PC-9 (cell line): ENCODE measurements at regions not wholly inside any gene's neighbourhood (a gene's known extent, or its start where the extent isn't known, plus 50 kb on each side); places are given as distances from the start of the nearest gene placed in this dataset.

Experiments
- BruUV-seq: library from RNA; stranded (reverse); fragments of 400-500 nt; replicated peaks from 2 replicates; lab custom pipeline; 2021; lab: Mats Ljungman, UMichigan
- CTCF ChIA-PET: fragments of 300-600 bp; sonication (Branson Sonifier 250); formaldehyde crosslinking; loops from one replicate; lab custom pipeline; 2022; ENCODE audit warnings: antibody characterized with exemption; lab: Charles Lee
- POLR2A ChIA-PET: fragments of 300-600 bp; sonication (Branson Sonifier 250); formaldehyde crosslinking; loops from one replicate; lab custom pipeline; 2022; ENCODE audit warnings: antibody characterized with exemption; ENCODE audit not compliant: unreplicated experiment; lab: Charles Lee
- DNase-seq, 2 experiments: peaks; one replicate each; pipeline versions ENCODE4 v3.0.0 to v3.0.0-alpha.2; 2015 to 2022; ENCODE audit warnings: mixed read lengths in 1 of 2
- H2AFZ ChIP-seq: fragments of 200-600 bp; sonication (generic); 2 replicates; pipeline ENCODE4 v1.8.1; 2017; ENCODE audit warnings: antibody characterized with exemption
- H3F3A ChIP-seq: fragments of 200-600 bp; sonication (generic); 2 replicates; pipeline ENCODE4 v1.8.1; 2017; ENCODE audit warnings: antibody characterized with exemption, mild to moderate bottlenecking, low read depth; ENCODE audit not compliant: insufficient read depth
- H3K27ac ChIP-seq: fragments of 200-600 bp; sonication (generic); 2 replicates; pipeline ENCODE4 v1.6.1; 2016; ENCODE audit warnings: mixed run types
- H3K27me3 ChIP-seq: fragments of 200-600 bp; sonication (generic); 2 replicates; pipeline ENCODE4 v1.6.1; 2016; ENCODE audit warnings: low read depth, mixed run types; ENCODE audit not compliant: insufficient read depth
- H3K36me3 ChIP-seq: fragments of 200-600 bp; sonication (generic); 2 replicates; pipeline ENCODE4 v1.6.1; 2016; ENCODE audit warnings: low read depth, mixed run types
- H3K4me1 ChIP-seq: fragments of 200-600 bp; sonication (generic); replicated peaks from 2 replicates; pipeline ENCODE4 v1.6.1; 2016; ENCODE audit warnings: mixed run types; ENCODE audit not compliant: insufficient read depth
- H3K4me2 ChIP-seq: fragments of 200-600 bp; sonication (generic); 2 replicates; pipeline ENCODE4 v1.6.1; 2017; ENCODE audit warnings: mixed run types
- H3K4me3 ChIP-seq: fragments of 200-600 bp; sonication (generic); 2 replicates; pipeline ENCODE4 v1.6.1; 2016; ENCODE audit warnings: mixed run types
- H3K79me2 ChIP-seq: fragments of 200-600 bp; sonication (generic); 2 replicates; pipeline ENCODE4 v1.6.1; 2017; ENCODE audit warnings: low read depth, mixed run types
- H3K9me2 ChIP-seq: fragments of 200-600 bp; sonication (generic); 2 replicates; pipeline ENCODE4 v1.8.1; 2017; ENCODE audit warnings: mild to moderate bottlenecking; ENCODE audit not compliant: insufficient read depth
- H3K9me3 ChIP-seq: fragments of 200-600 bp; sonication (generic); 2 replicates; pipeline ENCODE4 v1.8.1; 2016; ENCODE audit warnings: low read depth; ENCODE audit not compliant: insufficient read depth
- H4K20me1 ChIP-seq: fragments of 200-600 bp; sonication (generic); 2 replicates; pipeline ENCODE4 v1.8.1; 2017; ENCODE audit not compliant: insufficient read depth
- CTCF ChIP-seq: fragments of 200-600 bp; sonication (generic); conservative IDR thresholded peaks from 2 replicates; pipeline ENCODE4 v1.6.1; 2017; ENCODE audit warnings: mixed run types, antibody characterized with exemption, mild to moderate bottlenecking, moderate library complexity
- EZH2 ChIP-seq: fragments of 200-600 bp; sonication (generic); IDR thresholded peaks from 2 replicates; pipeline ENCODE4 v1.8.0; 2017; ENCODE audit warnings: antibody characterized with exemption, low read depth
- intact Hi-C: fragments of 100-400 bp; cut with micrococcal nuclease; formaldehyde crosslinking; loops from one replicate; pipeline ENCODE4 v1.10.0; 2022; ENCODE audit not compliant: unreplicated experiment

GRCh38 chr4:1530356-1530755, 124.1 kb upstream of the NKX1-1 start:
- BruUV-seq: no TSS peak
- Histone ChIP-seq H3K79me2 (no peaks in the 10 kb centered on the region), H3K27me3 (peaks cover 97% of the 10 kb centered on the region), H3K9me3 (no peaks in the 10 kb centered on the region), H3F3A (no peaks in the 10 kb centered on the region), H2AFZ (no peak overlapping the region), H3K4me1 (no peaks in the 10 kb centered on the region), H3K36me3 (no peaks in the 10 kb centered on the region), H3K9me2 (no peaks in the 10 kb centered on the region), H3K4me2 (no peak overlapping the region), H3K4me3 (no peak overlapping the region), H3K27ac (no peak overlapping the region), H4K20me1 (no peaks in the 10 kb centered on the region)
- no peak for DNase-seq
- TF ChIP-seq EZH2 (no peak), CTCF (no peak)
- intact Hi-C loops: no loop called here
- CTCF ChIA-PET: no interaction called here
- POLR2A ChIA-PET: no interaction called here

- no peaks in the 10 kb centered on the region for H3K9me2 ChIP-seq
- H3K79me2 ChIP-seq: no peaks in the 10 kb centered on the region
- H3K4me2 ChIP-seq: no peak overlapping the region
- intact Hi-C loops: no loop called here
- POLR2A ChIA-PET: interaction anchor here (0.5 kb wide), 1 partner anchor 136 kb away, joined by 8 read pairs; no protein-coding TSS in a partner anchor
- no peak overlapping the region for H2AFZ ChIP-seq
- H3K4me3 ChIP-seq: no peak overlapping the region
- no peaks in the 10 kb centered on the region for H4K20me1 ChIP-seq
- H3F3A ChIP-seq: no peaks in the 10 kb centered on the region
- H3K36me3 ChIP-seq: no peaks in the 10 kb centered on the region
- BruUV-seq: no TSS peak
- no peaks in the 10 kb centered on the region for H3K9me3 ChIP-seq
- H3K27ac ChIP-seq: no peak overlapping the region
- H3K27me3 ChIP-seq: peaks cover 89% of the 10 kb centered on the region
- DNase-seq: no peak
- TF ChIP-seq EZH2 (no peak), CTCF (no peak)
- no peaks in the 10 kb centered on the region for H3K4me1 ChIP-seq
- CTCF ChIA-PET: no interaction called here
Observed at GRCh38 chr4:1524761-1525160, 118.5 kb upstream of the NKX1-1 start.

GRCh38 chr4:1523907-1524636, 117.8 kb upstream of the NKX1-1 start:
- Histone ChIP-seq H3K4me2 (no peak overlapping the region), H3K79me2 (no peaks in the 10 kb centered on the region), H3K27me3 (peaks cover 89% of the 10 kb centered on the region), H3K9me2 (no peaks in the 10 kb centered on the region), H3K36me3 (no peaks in the 10 kb centered on the region), H3K27ac (no peak overlapping the region), H3K4me3 (no peak overlapping the region), H3K4me1 (no peaks in the 10 kb centered on the region), H4K20me1 (no peaks in the 10 kb centered on the region), H3F3A (no peaks in the 10 kb centered on the region), H2AFZ (no peak overlapping the region), H3K9me3 (no peaks in the 10 kb centered on the region)
- no peak for TF ChIP-seq EZH2
- POLR2A ChIA-PET: interaction anchor here (0.5 kb wide), 1 partner anchor 136 kb away, joined by 8 read pairs; no protein-coding TSS in a partner anchor
- no peak for DNase-seq
- CTCF ChIA-PET: no interaction called here
- BruUV-seq: no TSS peak
- intact Hi-C loops: no loop called here
